MG63 (cell line): ENCODE measurements at regions not wholly inside any gene's neighbourhood (a gene's known extent, or its start where the extent isn't known, plus 50 kb on each side); places are given as distances from the start of the nearest gene placed in this dataset.

Experiments
- DNase-seq: peaks from one replicate; pipeline ENCODE4 v3.0.0-alpha.2; 2020
- H3K27me3 ChIP-seq: fragments of 250-450 bp; sonication (Bioruptor Pico); 2 replicates; pipeline ENCODE4 v1.5.1; 2020; ENCODE audit warnings: mild to moderate bottlenecking, moderate library complexity
- H3K36me3 ChIP-seq: fragments of 250-450 bp; sonication (Bioruptor Pico); 2 replicates; pipeline ENCODE4 v1.5.1; 2020; ENCODE audit warnings: mild to moderate bottlenecking, moderate library complexity
- H3K4me3 ChIP-seq: fragments of 250-450 bp; sonication (Bioruptor Pico); 2 replicates; pipeline ENCODE4 v1.5.1; 2020; ENCODE audit warnings: mild to moderate bottlenecking, moderate library complexity
- H3K9me3 ChIP-seq: fragments of 250-450 bp; sonication (Bioruptor Pico); 2 replicates; pipeline ENCODE4 v1.5.1; 2020; ENCODE audit warnings: mild to moderate bottlenecking, moderate library complexity

DNA sequence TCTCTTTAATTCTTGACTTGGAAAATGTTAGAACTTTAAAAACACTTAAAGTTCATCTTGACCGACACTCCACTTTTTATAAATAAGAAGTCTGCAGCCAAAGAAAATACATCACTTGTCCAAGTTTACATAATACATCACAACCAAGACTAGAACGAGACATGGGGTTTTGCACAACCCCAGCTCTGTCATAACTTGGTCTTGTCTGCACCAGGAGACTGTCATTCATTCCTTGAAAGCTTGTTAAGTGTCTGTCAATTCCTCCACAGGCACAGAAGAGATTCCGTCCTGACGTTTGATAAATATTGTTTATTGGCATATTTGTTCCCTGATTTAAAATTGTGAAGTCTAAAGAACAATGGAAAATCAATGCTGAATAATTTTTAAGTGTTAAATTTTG is 139.5 kb upstream of the SETBP1 start:
- no peak overlapping the region for H3K4me3 ChIP-seq
- H3K36me3 ChIP-seq: no peaks in the 10 kb centered on the region
- H3K27me3 ChIP-seq: no peaks in the 10 kb centered on the region
- DNase-seq: peak; percentile 8
- H3K9me3 ChIP-seq: no peaks in the 10 kb centered on the region

DNA sequence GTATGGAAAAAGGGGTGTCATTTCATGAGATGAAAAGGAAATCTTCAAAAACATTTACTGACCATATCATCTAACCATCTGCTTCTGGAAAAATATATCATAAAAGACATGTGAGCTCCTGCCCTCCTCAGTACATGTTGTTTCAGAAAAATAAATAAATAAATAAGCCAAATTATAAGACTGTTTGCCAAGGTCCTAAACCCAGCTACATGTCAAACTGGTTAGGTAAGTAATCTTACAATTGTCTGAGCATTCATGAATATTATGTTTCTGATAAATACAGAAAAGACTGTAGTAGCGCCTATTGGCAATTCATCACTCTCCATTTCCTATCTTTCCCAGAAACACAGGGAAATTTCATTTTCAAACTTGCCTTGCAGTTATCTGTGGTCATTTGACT is 138.9 kb upstream of the SETBP1 start:
- no peak overlapping the region for H3K4me3 ChIP-seq
- no peaks in the 10 kb centered on the region for H3K9me3 ChIP-seq
- no peaks in the 10 kb centered on the region for H3K27me3 ChIP-seq
- DNase-seq: no peak
- H3K36me3 ChIP-seq: no peaks in the 10 kb centered on the region

DNA sequence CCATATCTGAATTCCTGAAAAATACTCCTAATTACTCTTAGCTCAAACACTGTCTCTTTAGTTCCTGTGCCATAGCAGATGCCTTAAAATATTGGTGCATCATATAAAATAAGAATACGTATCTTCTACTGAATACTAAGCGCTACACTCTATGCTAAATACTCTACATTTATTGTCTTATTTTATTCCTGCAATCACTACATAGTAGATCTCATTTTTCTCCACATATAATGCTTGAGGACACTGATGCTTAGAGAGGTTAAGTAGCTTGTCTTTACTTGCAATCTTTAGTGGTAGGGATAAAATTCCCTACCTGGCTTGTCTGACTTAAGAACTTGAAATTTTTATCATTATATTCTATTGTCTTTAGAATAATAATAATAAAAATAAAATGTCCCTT is 137.3 kb upstream of the SETBP1 start:
- Histone ChIP-seq H3K27me3 (no peaks in the 10 kb centered on the region), H3K36me3 (no peaks in the 10 kb centered on the region), H3K9me3 (no peaks in the 10 kb centered on the region), H3K4me3 (no peak overlapping the region)
- DNase-seq: no peak

DNA sequence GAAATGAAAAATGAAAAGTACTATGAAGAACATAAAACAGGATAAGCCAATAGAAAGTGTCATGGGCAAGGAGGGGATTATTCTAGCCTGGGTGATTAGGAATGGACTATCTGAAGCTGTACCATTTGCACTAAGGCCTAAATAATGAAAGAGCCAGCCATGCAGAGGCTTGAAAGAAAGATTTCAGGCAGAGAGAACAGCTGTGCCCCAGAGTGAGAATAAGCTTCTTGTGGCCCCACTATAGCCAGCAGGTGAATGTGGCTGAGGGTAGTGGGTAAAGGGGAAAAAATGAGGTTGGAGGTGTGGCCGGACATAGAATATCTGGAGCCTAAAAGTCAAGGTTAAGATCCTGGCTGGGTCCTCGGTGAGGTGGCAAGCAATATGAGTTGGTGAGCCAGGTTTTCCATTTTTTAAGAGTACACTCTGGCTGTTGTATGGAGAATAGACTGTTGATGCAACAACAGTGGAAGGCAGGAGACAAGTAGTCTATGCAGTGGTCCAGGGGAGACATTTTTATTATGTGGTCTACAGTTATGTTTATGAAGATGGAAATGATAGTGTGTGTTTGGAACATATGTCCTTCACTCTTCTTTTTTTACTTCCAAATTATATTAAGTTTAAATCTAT is 135.2 kb upstream of the SETBP1 start:
- Histone ChIP-seq H3K36me3 (no peaks in the 10 kb centered on the region), H3K4me3 (no peak overlapping the region), H3K9me3 (no peaks in the 10 kb centered on the region), H3K27me3 (no peaks in the 10 kb centered on the region)
- no peak for DNase-seq

DNA sequence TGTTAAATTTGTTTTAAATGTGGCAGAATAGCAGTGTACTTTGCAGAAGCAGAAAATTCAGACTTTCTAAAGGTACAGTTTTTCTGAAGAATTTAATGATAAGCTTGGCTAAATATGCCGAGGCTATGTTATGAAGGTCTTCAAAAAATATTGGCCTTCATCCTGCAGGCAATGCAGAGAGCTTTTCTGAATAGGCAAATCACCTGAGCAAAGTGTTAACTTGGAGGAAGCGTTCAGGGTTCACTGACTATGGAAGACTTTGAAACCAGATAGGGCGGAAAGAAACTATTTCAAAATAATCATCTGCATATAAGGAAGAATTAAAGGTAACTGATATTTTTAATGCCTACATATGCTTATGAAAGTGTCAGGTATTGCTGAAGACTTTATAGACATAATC is 133.7 kb upstream of the SETBP1 start:
- Histone ChIP-seq H3K9me3 (no peaks in the 10 kb centered on the region), H3K36me3 (no peaks in the 10 kb centered on the region), H3K4me3 (no peak overlapping the region), H3K27me3 (no peaks in the 10 kb centered on the region)
- DNase-seq: no peak

DNA sequence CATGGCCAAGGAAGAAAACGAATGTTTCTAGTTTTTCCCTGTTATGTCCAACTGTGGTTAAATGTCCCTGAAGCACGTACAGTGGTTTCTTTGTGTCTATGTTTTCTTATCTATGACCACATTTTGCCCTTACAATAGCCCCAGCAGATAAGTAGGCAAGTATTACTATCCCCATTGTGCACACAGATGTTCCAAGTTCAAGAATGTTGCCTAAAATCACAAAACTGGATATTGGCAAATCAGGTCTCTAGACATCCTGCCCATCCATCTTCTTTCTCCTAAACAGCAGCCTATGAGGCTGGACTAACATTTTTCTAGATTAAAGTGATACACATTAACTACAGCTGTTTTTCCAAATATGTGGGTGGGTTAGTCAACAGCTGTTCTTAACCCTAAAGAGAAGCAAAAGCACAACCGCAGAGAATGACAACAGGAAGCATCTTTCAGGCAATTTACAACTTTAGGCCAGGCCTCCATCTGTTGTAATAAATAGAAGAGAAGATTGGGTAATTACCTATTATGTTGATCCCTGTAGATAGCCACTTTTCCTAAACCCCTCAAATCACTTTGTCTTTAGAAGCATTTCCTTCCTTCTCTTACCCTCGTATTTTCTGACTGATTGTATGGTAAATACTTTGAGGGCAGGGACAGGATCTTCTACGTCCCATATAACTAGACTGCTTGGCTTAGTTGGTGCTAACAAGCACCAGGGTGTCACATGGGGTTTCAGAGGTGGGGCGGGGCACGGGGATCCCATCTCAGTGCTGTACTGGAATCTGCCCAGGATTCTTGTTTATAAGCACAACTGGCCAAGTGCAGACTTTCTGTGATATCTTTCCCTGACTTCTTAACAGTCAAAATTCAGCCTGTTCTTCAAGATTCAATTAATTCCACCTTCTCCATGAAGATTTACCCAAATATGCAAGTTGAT is 132.1 kb upstream of the SETBP1 start:
- H3K27me3 ChIP-seq: no peaks in the 10 kb centered on the region
- no peaks in the 10 kb centered on the region for H3K9me3 ChIP-seq
- H3K36me3 ChIP-seq: no peaks in the 10 kb centered on the region
- no peak for DNase-seq
- H3K4me3 ChIP-seq: no peak overlapping the region

DNA sequence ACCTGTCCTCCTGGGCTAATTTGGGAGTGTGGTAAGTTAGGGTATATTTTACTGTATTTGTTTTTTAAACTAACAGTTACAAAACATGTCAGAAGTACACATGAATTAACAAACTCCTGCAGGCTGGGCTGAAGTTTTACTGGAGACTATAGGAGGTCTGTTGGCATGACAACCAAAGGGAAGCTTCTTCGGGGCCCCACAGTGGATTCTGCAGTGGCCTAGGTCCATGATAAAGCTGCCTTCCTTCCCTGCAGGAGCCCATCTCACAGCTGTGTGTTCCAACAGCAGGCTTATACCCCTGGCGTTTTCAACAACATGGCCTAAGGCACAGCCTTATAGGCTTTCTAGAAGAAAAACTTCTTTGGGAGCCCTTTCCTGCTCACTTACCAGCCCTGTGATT is 128.0 kb upstream of the SETBP1 start:
- Histone ChIP-seq H3K9me3 (no peaks in the 10 kb centered on the region), H3K36me3 (no peaks in the 10 kb centered on the region), H3K27me3 (no peaks in the 10 kb centered on the region), H3K4me3 (no peak overlapping the region)
- no peak for DNase-seq

DNA sequence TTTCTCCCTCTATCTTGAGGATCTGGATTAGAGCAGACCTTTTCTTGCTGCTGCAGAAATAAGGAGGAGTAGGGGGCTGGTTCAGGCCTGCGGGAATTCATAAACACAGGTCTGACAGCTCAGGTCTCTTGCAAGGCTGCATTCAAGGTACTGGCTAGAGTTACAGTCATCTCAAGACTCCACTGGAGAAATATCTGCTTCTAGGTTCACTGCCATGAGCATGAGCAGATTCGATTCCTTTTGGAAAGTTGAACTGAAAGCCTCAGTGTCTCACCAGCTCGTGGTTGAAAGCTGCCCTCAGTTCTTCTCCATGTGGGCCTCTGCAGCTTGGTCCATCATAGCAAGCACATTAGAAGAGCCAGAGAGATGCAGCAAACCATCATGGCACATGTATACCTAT is 124.4 kb upstream of the SETBP1 start:
- Histone ChIP-seq H3K36me3 (no peaks in the 10 kb centered on the region), H3K4me3 (no peak overlapping the region), H3K27me3 (no peaks in the 10 kb centered on the region), H3K9me3 (no peaks in the 10 kb centered on the region)
- no peak for DNase-seq

DNA sequence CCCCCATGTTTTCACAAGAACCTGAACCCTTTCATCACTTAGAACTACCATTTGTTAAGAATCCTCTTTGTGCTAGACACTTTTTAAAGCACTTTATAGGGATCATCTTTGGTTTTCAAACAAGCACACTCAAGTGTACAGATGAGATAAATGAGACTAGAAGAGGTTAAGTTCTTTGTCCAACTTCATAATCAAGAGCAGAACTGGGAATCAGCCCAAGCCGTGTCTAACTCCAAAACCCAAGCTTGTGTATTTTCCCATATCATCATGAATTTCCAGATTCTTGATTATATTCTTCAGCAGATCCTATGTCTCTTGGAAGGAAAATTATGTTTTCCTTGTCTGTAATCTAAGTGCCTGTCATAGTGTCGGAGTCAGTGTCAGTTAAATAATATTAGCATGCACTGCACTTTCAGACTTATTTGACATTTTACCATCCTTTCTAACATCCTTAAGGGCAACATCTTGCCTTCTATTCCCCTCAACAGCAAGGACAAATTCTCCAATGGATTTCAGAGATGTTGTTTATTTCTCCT is 123.0 kb upstream of the SETBP1 start:
- DNase-seq: no peak
- no peaks in the 10 kb centered on the region for H3K27me3 ChIP-seq
- no peaks in the 10 kb centered on the region for H3K9me3 ChIP-seq
- no peak overlapping the region for H3K4me3 ChIP-seq
- no peaks in the 10 kb centered on the region for H3K36me3 ChIP-seq

DNA sequence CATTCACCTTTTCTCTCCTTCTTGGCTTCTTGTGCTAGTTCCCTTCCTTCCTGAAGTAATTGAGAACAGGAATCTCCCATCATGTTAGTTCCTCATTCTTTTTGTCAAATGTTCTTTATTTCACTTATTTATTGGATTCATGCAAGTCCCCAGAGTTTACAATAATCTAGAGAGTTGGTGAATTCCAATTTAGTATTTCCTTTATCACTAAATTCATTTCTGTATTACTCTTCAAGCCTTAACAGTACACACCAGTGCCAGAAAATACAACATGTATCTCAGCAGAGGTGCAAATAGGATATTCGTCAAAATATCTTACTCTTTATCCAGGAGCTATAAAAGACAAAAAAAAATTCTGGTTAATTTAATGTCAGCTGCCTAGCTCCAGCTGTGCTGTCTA is 121.9 kb upstream of the SETBP1 start:
- H3K9me3 ChIP-seq: no peaks in the 10 kb centered on the region
- H3K4me3 ChIP-seq: no peak overlapping the region
- no peaks in the 10 kb centered on the region for H3K27me3 ChIP-seq
- no peaks in the 10 kb centered on the region for H3K36me3 ChIP-seq
- DNase-seq: no peak

DNA sequence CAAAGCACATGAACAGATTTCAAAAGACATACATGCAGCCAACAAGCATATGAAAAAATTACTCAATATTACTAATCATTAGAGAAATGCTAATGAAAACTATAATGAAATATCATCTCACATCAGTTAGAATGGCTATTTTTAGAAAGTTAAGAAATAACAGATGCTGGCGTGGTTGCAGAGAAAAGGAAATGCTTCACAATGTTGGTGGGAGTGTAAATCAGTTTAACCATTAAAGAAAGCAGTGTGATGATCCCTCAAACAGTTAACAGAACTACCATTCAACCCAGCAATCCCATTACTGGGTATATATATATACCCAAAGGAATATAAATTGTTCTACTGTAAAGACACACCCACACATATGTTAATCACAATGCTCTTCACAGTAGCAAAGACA is 117.7 kb upstream of the SETBP1 start:
- Histone ChIP-seq H3K4me3 (no peak overlapping the region), H3K36me3 (no peaks in the 10 kb centered on the region), H3K9me3 (no peaks in the 10 kb centered on the region), H3K27me3 (no peaks in the 10 kb centered on the region)
- no peak for DNase-seq

DNA sequence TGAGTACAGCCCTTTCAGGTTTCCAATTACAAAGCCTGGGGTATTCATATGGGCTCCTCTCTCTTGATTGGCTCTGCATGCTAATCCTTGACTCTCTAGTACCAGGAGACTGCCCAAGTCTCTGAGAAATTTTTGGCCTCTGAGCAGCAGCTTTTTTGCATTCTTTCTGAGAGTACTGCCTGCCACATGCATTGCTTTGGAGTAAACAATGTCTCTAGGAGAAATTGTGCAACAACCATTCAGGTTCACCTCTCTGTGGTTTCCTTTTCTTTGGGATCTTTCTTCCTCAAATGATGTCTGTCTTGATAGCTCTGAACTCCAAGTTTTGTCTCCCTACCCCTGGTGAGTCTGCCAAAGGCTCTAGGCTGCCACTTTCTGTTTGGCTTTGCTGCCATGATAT is 115.8 kb upstream of the SETBP1 start:
- H3K9me3 ChIP-seq: no peaks in the 10 kb centered on the region
- DNase-seq: peak; percentile 22
- no peaks in the 10 kb centered on the region for H3K27me3 ChIP-seq
- H3K36me3 ChIP-seq: no peaks in the 10 kb centered on the region
- H3K4me3 ChIP-seq: no peak overlapping the region

DNA sequence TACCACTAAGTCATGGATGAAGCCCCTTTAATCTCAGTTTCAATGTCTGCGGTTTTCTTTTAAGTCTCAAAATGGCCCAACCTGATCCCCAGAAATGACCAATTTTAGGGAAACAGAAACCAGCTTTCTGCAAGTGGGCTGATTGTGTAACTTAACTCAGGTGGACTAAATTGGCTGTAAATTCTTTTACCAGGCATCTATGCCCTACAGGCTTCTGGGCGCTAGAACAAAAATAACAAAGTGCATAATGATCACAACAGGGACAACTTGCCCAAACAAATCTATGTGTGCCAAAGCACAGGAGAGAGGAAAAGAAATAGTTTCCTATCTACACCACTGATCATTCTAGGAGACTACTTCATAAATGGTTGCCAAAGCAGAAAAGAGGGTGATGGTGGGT is 112.3 kb upstream of the SETBP1 start:
- Histone ChIP-seq H3K27me3 (no peaks in the 10 kb centered on the region), H3K9me3 (no peaks in the 10 kb centered on the region), H3K36me3 (no peaks in the 10 kb centered on the region), H3K4me3 (no peak overlapping the region)
- no peak for DNase-seq

DNA sequence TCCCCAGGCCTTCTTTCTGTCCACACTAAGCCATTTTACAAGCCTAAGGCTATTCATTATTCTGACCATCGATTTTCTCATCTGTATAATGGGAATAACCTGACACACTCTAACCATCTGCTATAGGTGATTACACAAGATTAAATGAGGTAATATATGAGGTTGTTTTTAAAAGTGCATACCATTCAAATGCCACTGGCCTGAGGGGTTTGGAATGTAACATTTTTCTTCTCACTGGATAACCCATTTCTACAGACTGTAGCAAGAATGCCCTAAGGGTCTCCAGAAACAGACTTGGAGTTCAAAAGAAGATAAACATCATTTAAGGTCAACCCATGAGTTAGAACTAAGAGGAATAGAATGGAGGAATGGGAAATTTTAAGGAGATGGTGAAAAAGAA is 111.7 kb upstream of the SETBP1 start:
- Histone ChIP-seq H3K36me3 (no peaks in the 10 kb centered on the region), H3K4me3 (no peak overlapping the region), H3K9me3 (no peaks in the 10 kb centered on the region), H3K27me3 (no peaks in the 10 kb centered on the region)
- no peak for DNase-seq

DNA sequence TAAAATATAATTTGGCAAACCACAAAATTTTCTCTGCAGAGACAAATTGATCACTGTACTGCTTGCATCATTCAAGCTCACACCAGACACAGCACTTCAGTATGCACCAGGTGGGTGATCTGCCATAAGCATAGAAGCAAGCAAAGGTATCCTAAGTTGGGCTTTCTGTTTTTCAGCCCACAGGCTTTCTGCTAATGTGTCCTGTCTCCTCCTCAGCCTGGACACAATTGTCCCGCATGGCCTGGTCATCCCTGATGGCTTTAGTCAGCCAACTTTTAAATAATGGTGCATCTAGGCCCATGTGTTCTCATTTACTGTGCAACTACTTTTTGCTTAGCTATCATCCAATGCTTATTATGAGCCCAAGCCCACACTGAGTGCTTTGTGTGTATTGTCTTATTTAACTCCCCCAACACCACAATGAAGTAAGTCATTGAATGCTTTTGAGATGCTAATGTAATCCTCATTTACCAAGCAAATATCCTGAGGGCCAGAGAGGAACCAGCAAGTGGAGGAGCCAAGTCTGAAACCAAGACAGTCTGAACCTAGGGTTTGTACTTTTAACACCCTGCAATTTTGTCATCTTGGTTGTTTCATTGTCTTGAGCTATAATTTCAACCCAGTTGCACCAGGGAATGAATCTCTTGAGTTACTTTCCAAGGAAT is 111.2 kb upstream of the SETBP1 start:
- no peak for DNase-seq
- no peaks in the 10 kb centered on the region for H3K9me3 ChIP-seq
- no peaks in the 10 kb centered on the region for H3K36me3 ChIP-seq
- no peaks in the 10 kb centered on the region for H3K27me3 ChIP-seq
- no peak overlapping the region for H3K4me3 ChIP-seq

DNA sequence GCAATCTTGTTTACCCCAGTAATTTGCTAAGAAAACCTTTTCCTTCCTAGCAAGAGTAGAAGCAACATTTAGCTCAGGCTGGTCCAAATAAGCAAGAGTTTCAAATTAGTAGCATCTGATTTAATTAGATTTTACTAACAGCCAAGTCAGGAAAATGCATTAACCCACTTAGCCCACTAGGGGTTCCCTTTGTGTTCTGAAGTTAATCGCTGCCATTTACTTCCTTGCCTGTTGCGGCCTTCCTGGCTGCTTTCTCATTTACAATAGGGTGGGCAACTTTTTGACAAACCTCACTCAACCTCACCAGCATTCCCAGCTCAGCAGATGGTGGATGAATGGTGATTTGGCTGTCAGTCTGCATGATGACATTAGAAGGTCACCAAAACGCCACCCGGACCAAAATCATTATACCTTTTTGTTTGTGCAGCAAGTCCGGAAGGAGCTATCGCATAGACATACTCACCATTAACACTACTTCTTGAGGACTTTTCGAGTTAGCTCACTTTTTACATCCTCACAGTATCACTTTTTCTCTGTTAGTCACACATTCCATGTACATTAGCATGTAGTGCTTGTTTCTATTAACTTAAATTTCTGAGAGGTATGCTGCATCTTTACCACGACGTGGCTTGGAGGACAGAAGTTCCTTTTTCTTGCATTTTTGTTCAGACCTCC is 101.5 kb upstream of the SETBP1 start:
- H3K36me3 ChIP-seq: no peaks in the 10 kb centered on the region
- H3K9me3 ChIP-seq: no peaks in the 10 kb centered on the region
- no peak overlapping the region for H3K4me3 ChIP-seq
- no peaks in the 10 kb centered on the region for H3K27me3 ChIP-seq
- DNase-seq: no peak

DNA sequence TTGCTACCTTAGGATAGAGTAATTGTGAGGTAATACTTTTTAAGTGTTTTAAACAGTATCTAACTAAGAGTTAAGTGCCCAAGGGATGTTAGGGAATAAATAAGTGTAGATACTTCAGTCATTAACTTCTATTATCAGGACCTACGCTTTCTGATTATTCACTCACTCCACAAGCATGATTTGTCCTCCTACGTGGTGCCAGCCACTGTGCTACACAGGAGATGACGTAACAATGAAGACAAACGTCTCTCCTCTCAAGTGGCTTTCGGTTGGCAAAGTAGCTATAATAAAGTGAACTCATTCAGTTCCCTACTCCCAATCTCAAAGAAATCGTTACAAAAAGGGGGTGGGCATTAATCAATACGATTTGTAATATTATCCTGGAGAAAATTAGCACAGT is 100.9 kb upstream of the SETBP1 start:
- no peak for DNase-seq
- Histone ChIP-seq H3K9me3 (no peaks in the 10 kb centered on the region), H3K36me3 (no peaks in the 10 kb centered on the region), H3K4me3 (no peak overlapping the region), H3K27me3 (no peaks in the 10 kb centered on the region)
